Natural killer cell (primary cell): ENCODE measurements at regions not wholly inside any gene's neighbourhood (a gene's known extent, or its start where the extent isn't known, plus 50 kb on each side); places are given as distances from the start of the nearest gene placed in this dataset.

Source experiments
- ATAC-seq, 3 donors: fragments of 150-1000 bp in 2 of 3; fragments of 200-7000 bp in 1 of 3; cut with Tn5 transposase; 1 replicate in 1 of 3; 2 replicates in 2 of 3; pipeline ENCODE4 v1.10.0; 2021; ENCODE audit warnings: mild to moderate bottlenecking in 2 of 3, moderate library complexity in 2 of 3
- DNase-seq, 2 donors: peaks; one replicate each; pipeline versions ENCODE4 v3.0.0 to v3.0.0-alpha.2; 2013 to 2021; ENCODE audit warnings: mixed read lengths in 1 of 2
- H3K27ac ChIP-seq: one replicate; pipeline ENCODE4 v1.5.1; 2013; ENCODE audit warnings: mild to moderate bottlenecking, low read length
- H3K27me3 ChIP-seq: one replicate; pipeline ENCODE4 v1.6.1; 2013; ENCODE audit warnings: low read length; ENCODE audit not compliant: control insufficient read depth, insufficient read depth
- H3K36me3 ChIP-seq: one replicate; pipeline ENCODE4 v1.6.1; 2013; ENCODE audit warnings: low read length; ENCODE audit not compliant: control insufficient read depth, insufficient read depth
- H3K4me1 ChIP-seq: one replicate; pipeline ENCODE4 v1.6.1; 2013; ENCODE audit warnings: low read length; ENCODE audit not compliant: control insufficient read depth, insufficient read depth
- H3K4me3 ChIP-seq: one replicate; pipeline ENCODE4 v1.5.1; 2013; ENCODE audit warnings: low read length
- H3K9me3 ChIP-seq: one replicate; pipeline ENCODE4 v1.6.1; 2013; ENCODE audit warnings: low read length; ENCODE audit not compliant: control insufficient read depth, insufficient read depth
- H3K27ac Mint-ChIP-seq, 2 donors: one replicate each; pipeline ENCODE4 v1.8.0; 2022; ENCODE audit warnings: mild to moderate bottlenecking in 2 of 2, mixed read lengths in 2 of 2, moderate library complexity in 1 of 2
- H3K27me3 Mint-ChIP-seq, 2 donors: one replicate each; pipeline ENCODE4 v1.8.0; 2022; ENCODE audit warnings: low read depth in 2 of 2, mixed read lengths in 2 of 2
- H3K36me3 Mint-ChIP-seq: one replicate; pipeline ENCODE4 v1.8.0; 2022; ENCODE audit warnings: mixed read lengths
- H3K4me1 Mint-ChIP-seq, 2 donors: one replicate each; pipeline ENCODE4 v1.8.0; 2022; ENCODE audit warnings: mixed read lengths in 2 of 2
- H3K4me3 Mint-ChIP-seq: one replicate; pipeline ENCODE4 v1.8.0; 2022; ENCODE audit warnings: mild to moderate bottlenecking, moderate library complexity, mixed read lengths
- H3K9me3 Mint-ChIP-seq, 2 donors: one replicate each; pipeline ENCODE4 v1.8.0; 2022; ENCODE audit warnings: mixed read lengths in 2 of 2
- CTCF ChIP-seq: fragments of 200-600 bp; IDR thresholded peaks from one replicate; pipeline ENCODE4 v1.8.0; 2022; ENCODE audit warnings: antibody characterized with exemption
- WGBS: methylation state at CpG from one replicate; pipeline ENCODE4 v1.1.7; 2013; ENCODE audit warnings: missing lambda C conversion rate; ENCODE audit not compliant: insufficient coverage; 5-methylcytosine and 5-hydroxymethylcytosine counted together
- intact Hi-C: fragments of 100-400 bp; cut with micrococcal nuclease; formaldehyde crosslinking; loops from one replicate; pipeline ENCODE4 v1.14.2; 2022

GRCh38 chr7:27305854-27306253, 63.3 kb downstream of the EVX1 start:
- Histone ChIP-seq H3K9me3 (no peaks in the 10 kb centered on the region), H3K27ac (no peak overlapping the region), H3K36me3 (no peaks in the 10 kb centered on the region), H3K27me3 (no peaks in the 10 kb centered on the region), H3K4me3 (no peak overlapping the region), H3K4me1 (no peaks in the 10 kb centered on the region)
- H3K9me3 Mint-ChIP-seq, result no peaks in the 10 kb centered on the region
- H3K4me3 Mint-ChIP-seq, result no peak overlapping the region
- ATAC-seq (no peak), DNase-seq (no peak)
- H3K36me3 Mint-ChIP-seq, result no peaks in the 10 kb centered on the region
- 93% methylated on average over 6 of the region's 6 CpGs for WGBS
- no peak for TF ChIP-seq CTCF
- no peaks in the 10 kb centered on the region for H3K4me1 Mint-ChIP-seq
- H3K27ac Mint-ChIP-seq, result no peak overlapping the region
- intact Hi-C loops, result no loop called here
- H3K27me3 Mint-ChIP-seq, result peaks cover 10 to 20% of the 10 kb centered on the region in 2 donors

- ATAC-seq (no peak), DNase-seq (no peak)
- no peaks in the 10 kb centered on the region for H3K27me3 ChIP-seq
- H3K4me3 Mint-ChIP-seq, result no peak overlapping the region
- peaks cover 16 to 38% of the 10 kb centered on the region in 2 donors for H3K27me3 Mint-ChIP-seq
- TF ChIP-seq CTCF, result no peak
- H3K4me1 ChIP-seq, result no peaks in the 10 kb centered on the region
- no peak overlapping the region for H3K4me3 ChIP-seq
- H3K27ac ChIP-seq, result no peak overlapping the region
- H3K27ac Mint-ChIP-seq, result no peak overlapping the region
- no peaks in the 10 kb centered on the region for H3K36me3 ChIP-seq
- no peaks in the 10 kb centered on the region for H3K9me3 ChIP-seq
- intact Hi-C loops, result no loop called here
- 75% methylated on average over 4 of the region's 4 CpGs for WGBS
- no peaks in the 10 kb centered on the region for H3K36me3 Mint-ChIP-seq
- H3K4me1 Mint-ChIP-seq, result no peaks in the 10 kb centered on the region
- H3K9me3 Mint-ChIP-seq, result no peaks in the 10 kb centered on the region
Observed at GRCh38 chr7:27312820-27313219, 70.2 kb downstream of the EVX1 start.

GRCh38 chr7:27314111-27314510, 71.5 kb downstream of the EVX1 start:
- Histone ChIP-seq H3K36me3 (no peaks in the 10 kb centered on the region), H3K4me3 (no peak overlapping the region), H3K9me3 (no peaks in the 10 kb centered on the region), H3K4me1 (no peaks in the 10 kb centered on the region), H3K27me3 (no peaks in the 10 kb centered on the region), H3K27ac (no peak overlapping the region)
- Mint-ChIP-seq H3K4me1 (no peaks in the 10 kb centered on the region), H3K36me3 (no peaks in the 10 kb centered on the region), H3K9me3 (no peaks in the 10 kb centered on the region), H3K27ac (no peak overlapping the region), H3K4me3 (no peak overlapping the region), H3K27me3 (peaks cover 18 to 48% of the 10 kb centered on the region in 2 donors)
- intact Hi-C loops, result no loop called here
- ATAC-seq (no peak), DNase-seq (no peak)
- WGBS, result 12% methylated on average over 3 of the region's 3 CpGs
- TF ChIP-seq CTCF, result no peak

GRCh38 chr7:27315066-27315465, 72.5 kb downstream of the EVX1 start:
- Mint-ChIP-seq H3K27me3 (peaks cover 23 to 57% of the 10 kb centered on the region in 2 donors), H3K4me3 (no peak overlapping the region), H3K36me3 (no peaks in the 10 kb centered on the region), H3K4me1 (no peaks in the 10 kb centered on the region), H3K27ac (no peak overlapping the region), H3K9me3 (no peaks in the 10 kb centered on the region)
- no peak for ATAC-seq
- no peak overlapping the region for H3K4me3 ChIP-seq
- H3K4me1 ChIP-seq, result no peaks in the 10 kb centered on the region
- 90% methylated on average over 4 of the region's 5 CpGs for WGBS
- no peaks in the 10 kb centered on the region for H3K9me3 ChIP-seq
- TF ChIP-seq CTCF, result no peak
- no peak overlapping the region for H3K27ac ChIP-seq
- DNase-seq, result no peak
- no peaks in the 10 kb centered on the region for H3K36me3 ChIP-seq
- peaks cover 3% of the 10 kb centered on the region for H3K27me3 ChIP-seq
- intact Hi-C loops, result no loop called here
